ENCODE measurements at regions not wholly inside any gene's neighbourhood (a gene's known extent, or its start where the extent isn't known, plus 50 kb on each side); places are given as distances from the start of the nearest gene placed in this dataset.
"Not testable (repeated sequence)": the region's sequence is repeated elsewhere in the genome, so short reads cannot be mapped to it uniquely, and the experiment has no call there.

DNA sequence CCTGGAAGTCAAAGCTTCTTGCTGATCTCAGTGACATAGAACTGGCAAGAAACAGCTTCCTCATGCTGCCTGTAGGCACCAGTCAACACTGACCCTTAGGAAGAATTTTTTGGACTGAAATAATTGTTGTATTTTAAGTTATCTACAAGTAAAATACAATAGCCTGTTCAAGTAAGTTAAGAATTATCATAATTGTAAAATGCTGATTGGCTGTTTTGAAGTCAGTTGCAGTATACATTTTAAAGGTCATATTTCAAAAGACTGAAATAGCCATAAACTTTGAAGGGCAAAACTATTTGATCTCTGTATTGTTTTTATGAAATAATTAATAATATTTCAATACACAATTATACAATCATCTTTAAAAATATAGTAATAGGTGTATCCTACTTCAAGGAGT, 794.9 kb downstream of the MAT2B start:
- no peak for DNase-seq (ENCODE audit: low read depth)

- no peak for DNase-seq (ENCODE audit: low read depth)
These were observed 795.7 kb downstream of the MAT2B start for GRCh38 chr5:164301136-164301535.

DNA sequence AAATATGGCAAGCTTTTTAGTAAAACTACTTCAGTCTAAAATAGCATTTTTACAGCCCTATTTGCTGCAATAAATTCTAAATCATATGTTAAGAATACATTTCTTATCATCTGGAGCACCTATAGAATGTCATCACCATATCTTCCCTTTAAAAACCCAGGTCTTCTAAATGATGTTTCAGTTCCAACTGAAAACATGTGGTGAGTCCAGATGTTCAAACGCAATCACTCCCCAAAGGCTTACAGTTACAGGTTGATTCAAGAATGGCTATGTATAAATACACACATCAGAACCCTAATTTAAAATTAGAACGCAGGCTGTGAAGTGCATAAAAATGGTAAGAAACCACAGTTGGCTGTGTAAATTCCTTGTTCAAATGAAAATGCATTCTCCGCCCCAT, 796.3 kb downstream of the MAT2B start:
- no peak for DNase-seq (ENCODE audit: low read depth)

DNA sequence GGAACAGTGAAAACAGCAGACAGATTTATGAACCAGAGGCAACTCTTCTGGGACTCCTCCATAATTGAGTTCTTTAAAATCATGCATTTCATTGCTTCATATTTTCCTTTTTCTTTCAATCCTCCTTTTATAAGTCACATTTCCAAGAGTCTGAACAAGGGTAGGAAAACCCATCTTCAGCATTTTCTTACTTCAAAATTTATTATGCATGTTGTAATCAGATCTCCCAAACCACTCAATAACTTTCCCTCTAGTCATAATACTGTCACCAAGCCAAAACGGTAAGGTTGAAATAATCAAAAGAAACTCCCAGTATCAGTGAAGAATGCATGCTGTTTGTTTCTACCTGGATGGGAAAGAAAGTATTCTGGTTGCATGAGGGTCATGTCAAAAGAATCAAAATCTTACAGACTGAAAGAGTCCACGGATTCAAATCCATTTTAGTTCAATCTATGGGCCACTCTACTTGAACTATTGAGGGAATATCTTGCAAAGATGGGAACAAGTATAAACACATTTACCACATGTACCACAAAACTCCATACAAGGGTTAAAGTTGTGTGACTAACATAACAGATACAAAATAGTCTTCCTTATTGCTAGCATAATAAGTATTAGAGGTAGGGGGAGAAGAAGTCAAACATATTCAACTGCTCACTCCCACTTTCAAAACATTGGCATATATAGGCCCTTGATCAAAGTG, 797.3 kb downstream of the MAT2B start:
- DNase-seq (ENCODE audit: low read depth), result no peak

GRCh38 chr5:164303646-164304215, 798.3 kb downstream of the MAT2B start:
- DNase-seq (ENCODE audit: low read depth), result no peak

- no peak for DNase-seq (ENCODE audit: low read depth)
These were observed 801.2 kb downstream of the MAT2B start for GRCh38 chr5:164306662-164307061.

- DNase-seq (ENCODE audit: low read depth), result no peak
These were observed 807.4 kb downstream of the MAT2B start for GRCh38 chr5:164312801-164313200.

DNA sequence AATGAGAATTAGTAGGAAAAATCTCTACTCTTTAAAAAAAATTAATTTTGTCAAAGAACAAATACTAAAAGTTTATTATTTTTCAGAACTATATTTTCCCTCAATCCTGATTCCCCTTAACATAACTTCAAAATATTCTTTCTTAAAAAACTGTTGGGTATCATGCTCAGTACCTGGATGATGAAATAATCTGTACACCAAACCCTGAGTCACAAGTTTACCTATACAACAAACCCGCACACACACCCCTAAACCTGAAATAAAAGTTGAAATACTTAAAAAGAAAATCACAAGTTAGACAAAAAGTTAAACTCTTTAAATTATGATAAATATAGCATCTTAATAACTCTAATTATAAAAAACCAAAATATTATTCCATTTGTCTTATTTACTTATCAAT, 812.3 kb downstream of the MAT2B start:
- DNase-seq (ENCODE audit: low read depth), result no peak

GRCh38 chr5:164319161-164319560, 813.7 kb downstream of the MAT2B start:
- DNase-seq (ENCODE audit: low read depth), result no peak

DNA sequence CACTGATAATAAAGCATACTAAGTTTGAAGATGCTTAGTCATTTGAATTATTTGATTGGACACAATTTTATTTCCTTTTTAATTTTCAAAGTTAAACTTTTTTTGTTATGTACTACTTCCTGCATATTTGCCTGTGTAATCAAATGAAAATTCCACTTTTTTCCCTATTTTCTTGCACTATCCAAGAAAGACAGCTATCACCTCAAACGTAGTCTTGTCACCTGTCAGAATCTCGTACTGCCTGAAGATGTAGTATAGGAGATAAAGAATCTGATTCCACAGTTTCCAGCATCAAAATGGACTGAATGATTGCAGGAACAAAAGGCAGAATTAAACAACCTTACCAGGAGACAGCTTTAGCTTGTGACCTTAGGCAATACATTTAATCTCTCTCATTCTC, 818.8 kb downstream of the MAT2B start:
- DNase-seq (ENCODE audit: low read depth), result no peak

DNA sequence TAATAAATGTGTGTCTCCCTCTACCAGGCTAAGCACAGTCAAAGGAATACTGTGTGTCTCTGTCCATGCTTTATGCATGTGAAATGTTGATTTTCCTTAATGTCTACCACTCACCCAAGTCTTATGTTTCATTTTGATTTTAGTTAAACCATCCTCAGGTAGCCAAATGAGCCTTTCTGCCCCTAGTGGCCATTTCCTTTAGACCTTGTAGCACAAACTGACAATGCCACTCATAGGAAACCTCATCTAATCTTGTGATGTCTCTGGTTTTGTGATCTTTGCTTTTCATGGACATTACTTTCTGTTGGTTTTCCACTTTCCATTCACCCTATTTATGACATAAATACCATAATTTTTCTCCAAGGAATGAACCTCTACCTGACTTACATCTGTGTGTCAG, 820.8 kb downstream of the MAT2B start:
- DNase-seq (ENCODE audit: low read depth), result no peak

DNA sequence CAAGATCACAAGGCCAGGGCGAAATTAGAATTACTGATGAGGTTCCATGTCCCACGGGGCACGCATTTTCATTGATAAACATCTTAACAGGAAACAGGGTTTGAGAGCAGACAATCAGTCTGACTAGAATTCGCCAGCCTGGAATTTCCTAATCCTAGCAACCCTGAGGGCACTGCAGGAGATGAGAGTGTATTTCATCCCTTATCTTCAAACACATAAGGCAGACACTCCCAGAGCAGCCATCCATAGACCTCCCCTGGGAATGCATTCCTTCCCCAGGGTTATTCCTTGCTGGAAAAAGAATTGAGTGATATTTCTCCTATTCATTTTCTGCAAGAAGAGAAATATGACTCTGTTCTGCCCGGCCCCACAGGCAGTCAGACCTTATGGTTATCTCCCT, 821.7 kb downstream of the MAT2B start:
- DNase-seq (ENCODE audit: low read depth), result not testable (repeated sequence)

- DNase-seq (ENCODE audit: low read depth), result no peak
These were observed 827.2 kb downstream of the MAT2B start for GRCh38 chr5:164332349-164333196.

- DNase-seq (ENCODE audit: low read depth), result no peak
These were observed 830.4 kb downstream of the MAT2B start for GRCh38 chr5:164335837-164336236.

GRCh38 chr5:164336276-164336675, 830.9 kb downstream of the MAT2B start:
- no peak for DNase-seq (ENCODE audit: low read depth)

GRCh38 chr5:164336906-164337305, 831.5 kb downstream of the MAT2B start:
- no peak for DNase-seq (ENCODE audit: low read depth)

DNA sequence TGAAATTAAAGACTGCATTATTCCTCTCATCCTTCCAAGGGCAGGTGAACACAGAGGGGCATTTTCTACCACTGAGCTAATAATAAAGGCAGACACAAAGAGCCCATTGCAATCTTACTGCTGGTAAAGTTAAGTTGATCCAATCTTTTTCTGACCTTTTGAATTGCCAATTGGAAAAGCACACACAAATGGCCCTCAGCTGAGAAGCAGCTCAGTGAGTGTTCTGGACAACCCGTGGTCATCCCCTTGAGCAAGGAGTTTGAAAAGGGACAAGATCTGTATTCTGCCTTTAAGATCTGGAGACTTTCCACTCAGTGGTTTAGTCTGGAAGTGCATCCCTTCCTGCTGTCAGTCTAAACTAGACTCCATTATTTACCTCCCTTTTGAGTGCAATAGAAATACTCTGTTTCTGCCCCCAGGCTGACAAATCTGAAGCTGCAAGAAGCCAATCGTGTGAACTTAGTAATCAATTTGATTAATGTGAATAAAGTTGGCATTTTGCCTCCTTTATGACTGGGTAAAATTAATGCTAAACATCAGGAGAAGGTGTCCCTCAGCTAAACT, 835.7 kb downstream of the MAT2B start:
- DNase-seq (ENCODE audit: low read depth), result no peak

GRCh38 chr5:164345173-164345849, 839.9 kb downstream of the MAT2B start:
- no peak for DNase-seq (ENCODE audit: low read depth)

DNA sequence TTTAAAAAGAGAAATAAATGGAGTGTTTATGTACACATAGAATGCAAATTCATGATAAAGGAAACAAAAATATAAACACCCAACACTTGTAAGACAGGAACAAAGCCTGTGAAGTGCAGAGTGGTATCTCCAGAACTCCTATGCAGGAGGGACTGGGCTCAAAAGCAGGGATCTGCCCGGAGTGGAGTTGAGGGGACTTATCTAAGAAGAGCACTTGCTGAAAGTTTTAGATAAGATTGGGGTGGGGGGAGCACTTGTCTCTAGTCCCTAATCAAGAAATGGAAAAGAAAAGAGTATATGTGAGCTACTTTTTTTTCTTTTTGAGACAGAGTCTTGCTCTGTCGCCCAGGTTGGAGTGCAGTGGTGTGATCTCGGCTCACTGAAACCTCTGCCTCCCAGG, 840.4 kb downstream of the MAT2B start:
- no peak for DNase-seq (ENCODE audit: low read depth)

DNA sequence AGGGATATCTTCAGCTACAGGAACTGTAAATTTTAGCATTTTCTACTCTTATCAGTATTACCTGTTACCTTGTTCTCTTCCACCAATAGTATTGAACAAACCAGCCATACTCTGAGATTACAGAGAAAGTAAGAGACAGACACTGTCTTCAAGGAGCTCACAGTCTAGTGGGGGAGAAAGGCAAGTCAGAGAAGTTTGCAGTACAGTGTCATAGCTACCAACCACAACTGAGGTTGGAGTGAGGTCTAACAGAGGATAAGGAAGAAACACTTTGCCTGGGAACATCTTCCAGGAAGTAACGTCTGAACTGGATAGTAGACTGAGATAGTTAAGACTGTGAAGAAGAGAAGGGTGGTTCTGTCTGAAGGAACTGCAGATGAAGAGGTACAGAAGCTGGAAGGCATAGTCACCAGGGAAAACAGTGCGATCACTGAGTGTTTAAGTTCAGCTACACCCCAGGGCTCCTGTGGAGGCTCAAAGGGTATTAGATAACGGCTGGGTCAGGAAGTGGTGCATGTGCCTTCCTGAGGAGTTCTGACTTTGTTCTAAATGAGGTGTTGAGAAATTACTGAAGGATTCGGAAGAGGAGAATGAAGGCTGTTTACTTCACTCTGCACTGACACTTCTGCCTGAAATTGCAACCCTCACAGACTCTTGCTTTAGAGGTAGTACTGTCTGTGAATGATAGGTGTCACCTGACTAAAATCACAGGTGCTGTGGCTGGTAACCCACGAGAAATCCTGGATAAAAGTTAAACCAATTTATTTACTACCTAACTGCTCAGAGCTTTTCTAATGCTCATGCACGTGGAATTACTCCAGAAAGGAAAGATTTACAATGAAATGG, 841.6 kb downstream of the MAT2B start:
- DNase-seq (ENCODE audit: low read depth), result no peak

DNA sequence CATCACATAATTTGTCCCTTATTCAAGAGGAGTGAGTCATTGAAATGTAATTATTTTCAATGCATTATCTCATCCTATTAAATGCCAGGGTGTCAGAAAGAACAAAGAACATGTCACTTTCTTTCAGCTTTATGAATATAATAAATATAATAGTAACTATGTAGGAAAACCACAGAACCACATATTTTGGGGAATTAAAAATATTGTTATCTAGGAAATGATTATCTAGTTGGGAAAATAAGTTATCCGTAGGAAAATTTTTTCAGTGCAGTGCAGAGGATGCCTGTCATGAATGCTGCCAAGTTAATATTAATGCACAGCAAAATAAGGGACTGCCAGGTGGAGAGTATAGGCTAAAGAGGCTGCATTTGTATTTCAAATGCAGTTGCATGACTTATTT, 844.8 kb downstream of the MAT2B start:
- DNase-seq (ENCODE audit: low read depth), result no peak

Measured in stimulated activated CD8-positive, alpha-beta memory T cell treated with anti-CD3 and anti-CD28 coated beads, Interleukin-15, amount 100 ng/mL, for 1 hour (primary cell).